ENCODE measurements at regions not wholly inside any gene's neighbourhood (a gene's known extent, or its start where the extent isn't known, plus 50 kb on each side); places are given as distances from the start of the nearest gene placed in this dataset.
"Not testable (repeated sequence)": the region's sequence is repeated elsewhere in the genome, so short reads cannot be mapped to it uniquely, and the experiment has no call there.

- H3K4me3 ChIP-seq (ENCODE audit: low read depth, poor library complexity, severe bottlenecking): no peak overlapping the region
- intact Hi-C loops (cut with DNase I; ENCODE audit: low total_unique reads): no loop called here
- no peak for DNase-seq (ENCODE audit: low spot score in 2 of 2)
- WGBS, 2 donors: 82 to 88% methylated on average over 2 of the region's 2 CpGs
- no peak for TF ChIP-seq CTCF (IDR thresholded peaks at IDR 0.05)
- no peak for TF ChIP-seq POLR2A (IDR thresholded peaks at IDR 0.05)
Measured at GRCh38 chr2:150261691-150262090, 225.8 kb downstream of the RND3 start.

- 83 to 91% methylated on average over 1 of the region's 1 CpG for WGBS, 2 donors
- H3K4me3 ChIP-seq (ENCODE audit: low read depth, poor library complexity, severe bottlenecking): no peak overlapping the region
- no peak for DNase-seq (ENCODE audit: low spot score in 2 of 2)
- intact Hi-C loops (cut with DNase I; ENCODE audit: low total_unique reads): no loop called here
- TF ChIP-seq POLR2A (IDR thresholded peaks at IDR 0.05) (no peak), CTCF (IDR thresholded peaks at IDR 0.05) (no peak)
Measured at GRCh38 chr2:150260636-150261035, 226.8 kb downstream of the RND3 start.

- intact Hi-C loops (cut with DNase I; ENCODE audit: low total_unique reads): no loop called here
- no peak for TF ChIP-seq POLR2A (IDR thresholded peaks at IDR 0.05)
- no peak overlapping the region for H3K4me3 ChIP-seq (ENCODE audit: low read depth, poor library complexity, severe bottlenecking)
- DNase-seq (ENCODE audit: low spot score in 2 of 2): no peak
- WGBS, 2 donors: 96 to 100% methylated on average over 1 of the region's 1 CpG
Measured at GRCh38 chr2:150259746-150260145, 227.7 kb downstream of the RND3 start.

- H3K4me3 ChIP-seq (ENCODE audit: low read depth, poor library complexity, severe bottlenecking): no peak overlapping the region
- 88 to 89% methylated on average over 8 of the region's 8 CpGs for WGBS, 2 donors
- intact Hi-C loops (cut with DNase I; ENCODE audit: low total_unique reads): no loop called here
- no peak for DNase-seq (ENCODE audit: low spot score in 2 of 2)
- TF ChIP-seq POLR2A (IDR thresholded peaks at IDR 0.05) (no peak), CTCF (IDR thresholded peaks at IDR 0.05) (no peak)
Measured at GRCh38 chr2:150258781-150259307, 228.6 kb downstream of the RND3 start.

GRCh38 chr2:150256736-150257135 is 230.7 kb downstream of the RND3 start:
- WGBS, 2 donors: 68 to 74% methylated on average over 3 of the region's 3 CpGs

GRCh38 chr2:150255528-150255927 is 231.9 kb downstream of the RND3 start:
- TF ChIP-seq POLR2A (IDR thresholded peaks at IDR 0.05) (no peak), CTCF (IDR thresholded peaks at IDR 0.05) (no peak)
- no peak for DNase-seq (ENCODE audit: low spot score in 2 of 2)
- intact Hi-C loops (cut with DNase I; ENCODE audit: low total_unique reads): no loop called here
- no peak overlapping the region for H3K4me3 ChIP-seq (ENCODE audit: low read depth, poor library complexity, severe bottlenecking)

More at GRCh38 chr2:150256736-150257135, 230.7 kb downstream of the RND3 start:
- TF ChIP-seq POLR2A (IDR thresholded peaks at IDR 0.05) (no peak), CTCF (IDR thresholded peaks at IDR 0.05) (no peak)
- DNase-seq (ENCODE audit: low spot score in 2 of 2): no peak
- intact Hi-C loops (cut with DNase I; ENCODE audit: low total_unique reads): no loop called here
- no peak overlapping the region for H3K4me3 ChIP-seq (ENCODE audit: low read depth, poor library complexity, severe bottlenecking)

GRCh38 chr2:150249735-150250134 is 237.7 kb downstream of the RND3 start:
- 81 to 84% methylated on average over 1 of the region's 1 CpG for WGBS, 2 donors
- H3K4me3 ChIP-seq (ENCODE audit: low read depth, poor library complexity, severe bottlenecking); DNase-seq (ENCODE audit: low spot score in 2 of 2); intact Hi-C loops (cut with DNase I; ENCODE audit: low total_unique reads): not testable (repeated sequence)

Data from lower leg skin (tissue), 4 donors.